Activated naive CD8-positive, alpha-beta T cell treated with anti-CD3 and anti-CD28 coated beads, Interleukin-2, amount 10 ng/mL, durations not matched to agents 7 days and 5 days (primary cell): ENCODE measurements at regions not wholly inside any gene's neighbourhood (a gene's known extent, or its start where the extent isn't known, plus 50 kb on each side); places are given as distances from the start of the nearest gene placed in this dataset.
"Not testable (repeated sequence)": the region's sequence is repeated elsewhere in the genome, so short reads cannot be mapped to it uniquely, and the experiment has no call there.

Source experiments
- ATAC-seq: fragments of 150-1000 bp; cut with Tn5 transposase; one replicate; pipeline ENCODE4 v1.10.0; 2021; ENCODE audit warnings: low read depth, moderate library complexity
- POLR2A ChIA-PET: fragments of 350-600 bp; sonication (Branson Sonifier 250); formaldehyde crosslinking; loops from one replicate; lab custom pipeline; 2021; ENCODE audit warnings: antibody characterized with exemption; lab: Charles Lee
- DNase-seq: peaks from one replicate; pipeline ENCODE4 v3.0.0; 2021
- H3K27ac Mint-ChIP-seq: one replicate; pipeline ENCODE4 v1.8.0; 2022; ENCODE audit warnings: mild to moderate bottlenecking, mixed read lengths
- H3K27me3 Mint-ChIP-seq: one replicate; pipeline ENCODE4 v1.8.0; 2022; ENCODE audit warnings: mild to moderate bottlenecking, moderate library complexity, mixed read lengths
- H3K36me3 Mint-ChIP-seq: one replicate; pipeline ENCODE4 v1.8.0; 2021; ENCODE audit warnings: mild to moderate bottlenecking, mixed read lengths
- H3K4me1 Mint-ChIP-seq: one replicate; pipeline ENCODE4 v1.8.0; 2021; ENCODE audit warnings: mixed read lengths
- H3K4me3 Mint-ChIP-seq: one replicate; pipeline ENCODE4 v1.8.0; 2022; ENCODE audit warnings: mild to moderate bottlenecking, moderate library complexity, mixed read lengths
- H3K9me3 Mint-ChIP-seq: one replicate; pipeline ENCODE4 v1.8.0; 2021; ENCODE audit warnings: mixed read lengths

GRCh38 chr2:54048896-54049295, 66.5 kb upstream of the ACYP2 start:
- H3K27ac Mint-ChIP-seq, H3K27me3 Mint-ChIP-seq, DNase-seq, H3K9me3 Mint-ChIP-seq, ATAC-seq, H3K4me3 Mint-ChIP-seq: not testable (repeated sequence)
- Mint-ChIP-seq H3K4me1 (peaks cover 13% of the 10 kb centered on the region), H3K36me3 (peaks cover 12% of the 10 kb centered on the region)
- POLR2A ChIA-PET = interaction anchor here (0.6 to 1.5 kb wide), 2 partner anchors 54 to 151 kb away, joined by 3 read pairs; no protein-coding TSS in a partner anchor

- no peak for DNase-seq
- H3K4me1 Mint-ChIP-seq = peaks cover 6% of the 10 kb centered on the region
- POLR2A ChIA-PET = interaction anchor here (1.5 kb wide), 1 partner anchor 53 kb away, joined by 3 read pairs; no protein-coding TSS in a partner anchor
- H3K9me3 Mint-ChIP-seq = peaks cover 6% of the 10 kb centered on the region
- no peaks in the 10 kb centered on the region for H3K27me3 Mint-ChIP-seq
- no peak overlapping the region for H3K4me3 Mint-ChIP-seq
- H3K27ac Mint-ChIP-seq = no peak overlapping the region
- H3K36me3 Mint-ChIP-seq = peaks cover 8% of the 10 kb centered on the region
- ATAC-seq = peak; percentile 73
Observed at GRCh38 chr2:54048117-54048785, 67.2 kb upstream of the ACYP2 start.

GRCh38 chr2:54047658-54048057, 67.8 kb upstream of the ACYP2 start:
- DNase-seq = no peak
- H3K27me3 Mint-ChIP-seq = no peaks in the 10 kb centered on the region
- POLR2A ChIA-PET = no interaction called here

GRCh38 chr2:54047091-54047490, 68.3 kb upstream of the ACYP2 start:
- H3K36me3 Mint-ChIP-seq = peaks cover 15% of the 10 kb centered on the region
- POLR2A ChIA-PET = no interaction called here
- H3K9me3 Mint-ChIP-seq = peaks cover 6% of the 10 kb centered on the region
- peaks cover 3% of the 10 kb centered on the region for H3K4me1 Mint-ChIP-seq
- no peak overlapping the region for H3K4me3 Mint-ChIP-seq
- ATAC-seq (no peak), DNase-seq (no peak)
- H3K27me3 Mint-ChIP-seq = no peaks in the 10 kb centered on the region
- no peak overlapping the region for H3K27ac Mint-ChIP-seq

More at GRCh38 chr2:54047658-54048057, 67.8 kb upstream of the ACYP2 start:
- H3K4me1 Mint-ChIP-seq = peaks cover 3% of the 10 kb centered on the region
- peaks cover 10% of the 10 kb centered on the region for H3K36me3 Mint-ChIP-seq
- H3K4me3 Mint-ChIP-seq = no peak overlapping the region
- no peak overlapping the region for H3K27ac Mint-ChIP-seq
- peaks cover 6% of the 10 kb centered on the region for H3K9me3 Mint-ChIP-seq
- no peak for ATAC-seq

GRCh38 chr2:54042897-54043620, 72.3 kb upstream of the PSME4 start:
- DNase-seq = no peak

GRCh38 chr2:54042341-54042740, 71.5 kb upstream of the PSME4 start:
- no peak for DNase-seq
- POLR2A ChIA-PET = interaction anchor here (2.2 kb wide), 1 partner anchor 71 kb away, joined by 7 read pairs; the partner anchor contains the start of gene PSME4
- H3K36me3 Mint-ChIP-seq = peaks cover 16% of the 10 kb centered on the region
- H3K27me3 Mint-ChIP-seq = no peaks in the 10 kb centered on the region
- ATAC-seq = no peak
- H3K4me1 Mint-ChIP-seq = no peaks in the 10 kb centered on the region
- H3K4me3 Mint-ChIP-seq = no peak overlapping the region
- no peak overlapping the region for H3K27ac Mint-ChIP-seq
- H3K9me3 Mint-ChIP-seq = peaks cover 6% of the 10 kb centered on the region

More at GRCh38 chr2:54042897-54043620, 72.3 kb upstream of the PSME4 start:
- no peak for ATAC-seq
- Mint-ChIP-seq H3K27me3 (no peaks in the 10 kb centered on the region), H3K27ac (no peak overlapping the region), H3K4me3 (no peak overlapping the region), H3K9me3 (peaks cover 6% of the 10 kb centered on the region), H3K4me1 (peaks cover 1% of the 10 kb centered on the region), H3K36me3 (peaks cover 16% of the 10 kb centered on the region)
- POLR2A ChIA-PET = interaction anchor here (2.2 kb wide), 1 partner anchor 72 kb away, joined by 7 read pairs; the partner anchor contains the start of gene PSME4

- peaks cover 16% of the 10 kb centered on the region for H3K36me3 Mint-ChIP-seq
- ATAC-seq = peak; percentile 85
- H3K9me3 Mint-ChIP-seq = peaks cover 6% of the 10 kb centered on the region
- no peak overlapping the region for H3K27ac Mint-ChIP-seq
- no peaks in the 10 kb centered on the region for H3K27me3 Mint-ChIP-seq
- POLR2A ChIA-PET = interaction anchor here (1.0 to 2.2 kb wide), 2 partner anchors 33 to 70 kb away, joined by 3 to 7 read pairs; partner anchors contain the start of gene PSME4
- no peaks in the 10 kb centered on the region for H3K4me1 Mint-ChIP-seq
- DNase-seq = no peak
- no peak overlapping the region for H3K4me3 Mint-ChIP-seq
Observed at GRCh38 chr2:54041135-54041534, 70.3 kb upstream of the PSME4 start.

- no peak for DNase-seq
- Mint-ChIP-seq H3K36me3 (peaks cover 15% of the 10 kb centered on the region), H3K4me3 (no peak overlapping the region), H3K27me3 (no peaks in the 10 kb centered on the region), H3K4me1 (no peaks in the 10 kb centered on the region), H3K9me3 (peaks cover 6% of the 10 kb centered on the region), H3K27ac (no peak overlapping the region)
- ATAC-seq = no peak
- POLR2A ChIA-PET = interaction anchor here (2.2 kb wide), 1 partner anchor 70 kb away, joined by 7 read pairs; the partner anchor contains the start of gene PSME4
Observed at GRCh38 chr2:54040685-54041084, 69.9 kb upstream of the PSME4 start.

- DNase-seq = no peak
- POLR2A ChIA-PET = no interaction called here
- ATAC-seq = no peak
- Mint-ChIP-seq H3K27me3 (no peaks in the 10 kb centered on the region), H3K36me3 (peaks cover 15% of the 10 kb centered on the region), H3K27ac (no peak overlapping the region), H3K9me3 (peaks cover 5% of the 10 kb centered on the region), H3K4me3 (no peak overlapping the region), H3K4me1 (no peaks in the 10 kb centered on the region)
Observed at GRCh38 chr2:54040250-54040649, 69.5 kb upstream of the PSME4 start.

- POLR2A ChIA-PET = no interaction called here
- no peaks in the 10 kb centered on the region for H3K4me1 Mint-ChIP-seq
- DNase-seq (no peak), ATAC-seq (no peak)
- H3K27ac Mint-ChIP-seq = no peak overlapping the region
- no peaks in the 10 kb centered on the region for H3K9me3 Mint-ChIP-seq
- H3K4me3 Mint-ChIP-seq = no peak overlapping the region
- no peaks in the 10 kb centered on the region for H3K27me3 Mint-ChIP-seq
- H3K36me3 Mint-ChIP-seq = peaks cover 11% of the 10 kb centered on the region
Observed at GRCh38 chr2:54038835-54039234, 68.0 kb upstream of the PSME4 start.

GRCh38 chr2:54031288-54031687, 60.5 kb upstream of the PSME4 start:
- H3K9me3 Mint-ChIP-seq, H3K27ac Mint-ChIP-seq, POLR2A ChIA-PET, H3K4me1 Mint-ChIP-seq, H3K36me3 Mint-ChIP-seq, H3K27me3 Mint-ChIP-seq, ATAC-seq, DNase-seq, H3K4me3 Mint-ChIP-seq: not testable (repeated sequence)

GRCh38 chr2:54030806-54031205, 60.0 kb upstream of the PSME4 start:
- no peaks in the 10 kb centered on the region for H3K27me3 Mint-ChIP-seq
- peaks cover 7% of the 10 kb centered on the region for H3K36me3 Mint-ChIP-seq
- no peaks in the 10 kb centered on the region for H3K4me1 Mint-ChIP-seq
- DNase-seq (no peak), ATAC-seq (no peak)
- no peak overlapping the region for H3K4me3 Mint-ChIP-seq
- POLR2A ChIA-PET = no interaction called here
- peaks cover 9% of the 10 kb centered on the region for H3K9me3 Mint-ChIP-seq
- H3K27ac Mint-ChIP-seq = no peak overlapping the region

- no peak for DNase-seq
- H3K36me3 Mint-ChIP-seq = peaks cover 4% of the 10 kb centered on the region
- no peak overlapping the region for H3K27ac Mint-ChIP-seq
- ATAC-seq = no peak
- no peak overlapping the region for H3K4me3 Mint-ChIP-seq
- no peaks in the 10 kb centered on the region for H3K27me3 Mint-ChIP-seq
- peaks cover 9% of the 10 kb centered on the region for H3K9me3 Mint-ChIP-seq
- POLR2A ChIA-PET = no interaction called here
- H3K4me1 Mint-ChIP-seq = no peaks in the 10 kb centered on the region
Observed at GRCh38 chr2:54030396-54030741, 59.6 kb upstream of the PSME4 start.
